ENCODE measurements at regions not wholly inside any gene's neighbourhood (a gene's known extent, or its start where the extent isn't known, plus 50 kb on each side); places are given as distances from the start of the nearest gene placed in this dataset.

GRCh38 chr3:11929531-11929930, 74.7 kb upstream of the SYN2 start:
- TF ChIP-seq CTCF (IDR thresholded peaks at IDR 0.05; ENCODE audit: low read depth, low read length, poor library complexity, severe bottlenecking) (no peak), EZH2phosphoT487 (IDR thresholded peaks at IDR 0.05; ENCODE audit: borderline replicate concordance, low read length) (no peak)

Data from DOHH2 (cell line).